Left lung (tissue), 4 donors: ENCODE measurements at regions not wholly inside any gene's neighbourhood (a gene's known extent, or its start where the extent isn't known, plus 50 kb on each side); places are given as distances from the start of the nearest gene placed in this dataset.

ENCODE experiments used
- ATAC-seq: fragments of 200-7000 bp; cut with Tn5 transposase; one replicate; pipeline ENCODE4 v1.9.1; 2020; ENCODE audit warnings: moderate library complexity
- DNase-seq, 4 donors: peaks; one replicate each; pipeline ENCODE4 v3.0.0-alpha.2; 2013 to 2020
- H3K27ac ChIP-seq, 2 donors: fragments of 200-600 bp; sonication (generic) in 1 of 2; one replicate each; pipeline versions ENCODE4 v1.5.0 to v1.8.0; 2020 to 2021
- H3K27me3 ChIP-seq, 2 donors: fragments of 200-600 bp; sonication (generic) in 1 of 2; one replicate each; pipeline versions ENCODE4 v1.5.0 to v1.8.0; 2020 to 2021
- H3K36me3 ChIP-seq, 2 donors: fragments of 200-600 bp; sonication (generic) in 1 of 2; one replicate each; pipeline versions ENCODE4 v1.5.0 to v1.8.0; 2020 to 2021
- H3K4me1 ChIP-seq, 2 donors: fragments of 200-600 bp; one replicate each; pipeline ENCODE4 v1.8.0; 2021
- H3K4me3 ChIP-seq, 2 donors: fragments of 200-600 bp; sonication (generic) in 1 of 2; one replicate each; pipeline versions ENCODE4 v1.5.0 to v1.8.0; 2020 to 2021; ENCODE audit warnings: mild to moderate bottlenecking in 1 of 2
- H3K9me3 ChIP-seq, 2 donors: fragments of 200-600 bp; sonication (generic) in 1 of 2; one replicate each; pipeline versions ENCODE4 v1.5.0 to v1.8.0; 2020 to 2021
- CTCF ChIP-seq, 2 donors: fragments of 200-600 bp; sonication (generic) in 1 of 2; IDR thresholded peaks; one replicate each; pipeline versions ENCODE4 v1.5.0 to v1.8.0; 2021; ENCODE audit warnings: antibody characterized with exemption in 2 of 2
- intact Hi-C, 2 donors: fragments of 100-400 bp; cut with DNase I; formaldehyde crosslinking; loops; one replicate each; pipeline versions ENCODE4 v1.11.2 to v1.14.2; 2022
- donor health status: DM: no; HTN: yes; CAD: no.
- donor health status: DM: no; HTN: no; CAD: no.

GRCh38 chr2:16485251-16485650 is 180.4 kb downstream of the CYRIA start:
- H3K27me3 ChIP-seq: no peaks in the 10 kb centered on the region
- TF ChIP-seq CTCF (IDR thresholded peaks at IDR 0.05): no peak
- H3K36me3 ChIP-seq: no peaks in the 10 kb centered on the region
- H3K9me3 ChIP-seq: no peaks in the 10 kb centered on the region
- DNase-seq (no peak), ATAC-seq (no peak)
- no peaks in the 10 kb centered on the region for H3K4me1 ChIP-seq
- no peak overlapping the region for H3K4me3 ChIP-seq
- H3K27ac ChIP-seq: no peak overlapping the region
- intact Hi-C loops: no loop called here

GRCh38 chr2:16482460-16482859 is 183.2 kb downstream of the CYRIA start:
- H3K4me3 ChIP-seq: no peak overlapping the region
- DNase-seq (no peak), ATAC-seq (no peak)
- no peaks in the 10 kb centered on the region for H3K36me3 ChIP-seq
- no peaks in the 10 kb centered on the region for H3K27me3 ChIP-seq
- H3K4me1 ChIP-seq: no peaks in the 10 kb centered on the region
- H3K27ac ChIP-seq: no peak overlapping the region
- TF ChIP-seq CTCF (IDR thresholded peaks at IDR 0.05): no peak
- H3K9me3 ChIP-seq: no peaks in the 10 kb centered on the region
- intact Hi-C loops: no loop called here

- Histone ChIP-seq H3K9me3 (no peaks in the 10 kb centered on the region), H3K36me3 (no peaks in the 10 kb centered on the region), H3K27ac (no peak overlapping the region), H3K4me1 (no peaks in the 10 kb centered on the region), H3K4me3 (no peak overlapping the region), H3K27me3 (no peaks in the 10 kb centered on the region)
- ATAC-seq (no peak), DNase-seq (no peak)
- intact Hi-C loops: no loop called here
- no peak for TF ChIP-seq CTCF (IDR thresholded peaks at IDR 0.05)
Measured at GRCh38 chr2:16481351-16481750, 184.3 kb downstream of the CYRIA start.

- Histone ChIP-seq H3K36me3 (no peaks in the 10 kb centered on the region), H3K4me1 (no peaks in the 10 kb centered on the region), H3K9me3 (no peaks in the 10 kb centered on the region), H3K4me3 (no peak overlapping the region), H3K27ac (no peak overlapping the region), H3K27me3 (no peaks in the 10 kb centered on the region)
- ATAC-seq (no peak), DNase-seq (no peak)
- intact Hi-C loops: no loop called here
- no peak for TF ChIP-seq CTCF (IDR thresholded peaks at IDR 0.05)
Measured at GRCh38 chr2:16479721-16480120, 185.9 kb downstream of the CYRIA start.

- no peak for TF ChIP-seq CTCF (IDR thresholded peaks at IDR 0.05)
- Histone ChIP-seq H3K36me3 (no peaks in the 10 kb centered on the region), H3K4me1 (no peaks in the 10 kb centered on the region), H3K27me3 (no peaks in the 10 kb centered on the region), H3K9me3 (no peaks in the 10 kb centered on the region), H3K27ac (no peak overlapping the region), H3K4me3 (no peak overlapping the region)
- ATAC-seq (peak; percentile 40), DNase-seq (no peak)
- intact Hi-C loops: no loop called here
Measured at GRCh38 chr2:16478434-16479210, 187.0 kb downstream of the CYRIA start.
